MM.1S (cell line): ENCODE measurements at regions not wholly inside any gene's neighbourhood (a gene's known extent, or its start where the extent isn't known, plus 50 kb on each side); places are given as distances from the start of the nearest gene placed in this dataset.
A peak's percentile ranks its signal among the peaks of the same experiment; 100 is the strongest.

Source experiments
- DNase-seq: peaks from one replicate; pipeline ENCODE4 v3.0.0-alpha.2; 2015
- H2AFZ ChIP-seq: fragments of 300-600 bp; sonication (generic); 2 replicates; pipeline ENCODE4 v1.6.0; 2016; ENCODE audit warnings: antibody characterized with exemption, low read length
- H3F3A ChIP-seq: fragments of 300-600 bp; sonication (generic); 2 replicates; pipeline ENCODE4 v1.6.1; 2016; ENCODE audit warnings: mild to moderate bottlenecking, antibody characterized with exemption, low read length, moderate library complexity, mixed read lengths; ENCODE audit not compliant: insufficient read depth
- H3K27ac ChIP-seq: fragments of 300-600 bp; sonication (generic); 2 replicates; pipeline ENCODE4 v1.5.1; 2016; ENCODE audit warnings: mild to moderate bottlenecking, low read length
- H3K27me3 ChIP-seq: fragments of 300-600 bp; sonication (generic); replicated peaks from 2 replicates; pipeline ENCODE4 v1.6.0; 2016; ENCODE audit warnings: low read length; ENCODE audit not compliant: insufficient read depth
- H3K36me3 ChIP-seq: fragments of 300-600 bp; sonication (generic); replicated peaks from 2 replicates; pipeline ENCODE4 v1.6.1; 2016; ENCODE audit warnings: mild to moderate bottlenecking, low read length, mixed read lengths; ENCODE audit not compliant: insufficient read depth
- H3K4me1 ChIP-seq: fragments of 300-600 bp; sonication (generic); 2 replicates; pipeline ENCODE4 v1.6.1; 2016; ENCODE audit warnings: low read length, mixed read lengths
- H3K4me2 ChIP-seq: fragments of 300-600 bp; sonication (generic); 2 replicates; pipeline ENCODE4 v1.6.0; 2016; ENCODE audit warnings: low read depth, low read length
- H3K4me3 ChIP-seq: fragments of 300-600 bp; sonication (generic); 2 replicates; pipeline ENCODE4 v1.5.1; 2016; ENCODE audit warnings: low read length, mixed read lengths
- H3K79me2 ChIP-seq: fragments of 300-600 bp; sonication (generic); 2 replicates; pipeline ENCODE4 v1.6.1; 2016; ENCODE audit warnings: mixed run types, low read length, mixed read lengths
- H3K9ac ChIP-seq: fragments of 300-600 bp; sonication (generic); 2 replicates; pipeline ENCODE4 v1.6.1; 2016; ENCODE audit warnings: low read length, mixed read lengths
- H3K9me2 ChIP-seq: fragments of 300-600 bp; sonication (generic); replicated peaks from 2 replicates; pipeline ENCODE4 v1.6.1; 2016; ENCODE audit warnings: mild to moderate bottlenecking, low read length, mixed read lengths; ENCODE audit not compliant: insufficient read depth
- H3K9me3 ChIP-seq: fragments of 300-600 bp; sonication (generic); replicated peaks from 2 replicates; pipeline ENCODE4 v1.6.1; 2016; ENCODE audit warnings: mild to moderate bottlenecking, low read length, mixed read lengths; ENCODE audit not compliant: insufficient read depth
- H4K20me1 ChIP-seq: fragments of 300-600 bp; sonication (generic); 2 replicates; pipeline ENCODE4 v1.6.1; 2016; ENCODE audit warnings: mild to moderate bottlenecking, low read length, moderate library complexity, mixed read lengths; ENCODE audit not compliant: insufficient read depth
- EZH2 ChIP-seq: fragments of 300-600 bp; sonication (generic); optimal IDR thresholded peaks from 2 replicates; pipeline ENCODE3; 2017; ENCODE audit warnings: low read depth, mild to moderate bottlenecking, antibody characterized with exemption, low read length, mixed read lengths
- EZH2phosphoT487 ChIP-seq: fragments of 300-600 bp; sonication (generic); IDR thresholded peaks from 2 replicates; pipeline ENCODE4 v1.6.1; 2018; ENCODE audit warnings: antibody characterized with exemption, low read length
- TF ChIP-seq, protein P1 (sequence below): fragments of 300-600 bp; sonication (generic); IDR thresholded peaks from 2 replicates; pipeline ENCODE4 v1.5.1; 2016; ENCODE audit warnings: antibody characterized with exemption, low read length, mixed read lengths

DNA sequence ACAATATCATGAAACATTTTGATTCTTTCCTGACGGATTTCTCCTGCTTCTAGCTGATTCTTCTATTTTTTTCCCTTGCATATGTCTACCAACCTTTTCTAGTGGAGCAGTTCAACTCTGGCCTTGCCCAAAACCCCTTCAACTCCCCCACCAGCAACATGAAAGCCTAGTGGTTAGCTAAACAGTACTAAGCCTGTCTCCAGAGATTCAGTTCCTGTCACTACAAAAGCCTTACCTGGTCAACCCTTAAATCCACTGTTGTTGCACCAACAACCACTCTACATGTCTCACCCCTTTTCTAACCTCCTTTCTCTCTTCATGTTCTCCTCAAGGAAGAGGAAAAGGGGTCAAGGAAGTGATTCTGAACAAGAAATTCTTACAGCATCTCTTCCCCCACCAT, 74.8 kb upstream of the PIK3R1 start:
- H3K9me2 ChIP-seq: no peaks in the 10 kb centered on the region
- peak overlapping the region; percentile 83; the same call in 1 of the 2 replicates for H2AFZ ChIP-seq
- no peaks in the 10 kb centered on the region for H4K20me1 ChIP-seq
- H3K36me3 ChIP-seq: no peaks in the 10 kb centered on the region
- no peaks in the 10 kb centered on the region for H3K27me3 ChIP-seq
- H3K4me3 ChIP-seq: peak overlapping the region; percentile 19; the same call in 1 of the 2 replicates
- no peak for TF ChIP-seq EZH2phosphoT487
- TF ChIP-seq EZH2: no peak
- TF ChIP-seq, protein P1, sequence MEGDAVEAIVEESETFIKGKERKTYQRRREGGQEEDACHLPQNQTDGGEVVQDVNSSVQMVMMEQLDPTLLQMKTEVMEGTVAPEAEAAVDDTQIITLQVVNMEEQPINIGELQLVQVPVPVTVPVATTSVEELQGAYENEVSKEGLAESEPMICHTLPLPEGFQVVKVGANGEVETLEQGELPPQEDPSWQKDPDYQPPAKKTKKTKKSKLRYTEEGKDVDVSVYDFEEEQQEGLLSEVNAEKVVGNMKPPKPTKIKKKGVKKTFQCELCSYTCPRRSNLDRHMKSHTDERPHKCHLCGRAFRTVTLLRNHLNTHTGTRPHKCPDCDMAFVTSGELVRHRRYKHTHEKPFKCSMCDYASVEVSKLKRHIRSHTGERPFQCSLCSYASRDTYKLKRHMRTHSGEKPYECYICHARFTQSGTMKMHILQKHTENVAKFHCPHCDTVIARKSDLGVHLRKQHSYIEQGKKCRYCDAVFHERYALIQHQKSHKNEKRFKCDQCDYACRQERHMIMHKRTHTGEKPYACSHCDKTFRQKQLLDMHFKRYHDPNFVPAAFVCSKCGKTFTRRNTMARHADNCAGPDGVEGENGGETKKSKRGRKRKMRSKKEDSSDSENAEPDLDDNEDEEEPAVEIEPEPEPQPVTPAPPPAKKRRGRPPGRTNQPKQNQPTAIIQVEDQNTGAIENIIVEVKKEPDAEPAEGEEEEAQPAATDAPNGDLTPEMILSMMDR: no peak
- peak overlapping the region; percentile 30; the same call in 1 of the 2 replicates for H3K27ac ChIP-seq
- peaks cover 10% of the 10 kb centered on the region for H3F3A ChIP-seq
- H3K9ac ChIP-seq: no peak overlapping the region
- peaks cover 21% of the 10 kb centered on the region for H3K4me1 ChIP-seq
- no peak for DNase-seq
- no peaks in the 10 kb centered on the region for H3K9me3 ChIP-seq
- peak overlapping the region; percentile 69 for H3K4me2 ChIP-seq
- H3K79me2 ChIP-seq: no peaks in the 10 kb centered on the region

DNA sequence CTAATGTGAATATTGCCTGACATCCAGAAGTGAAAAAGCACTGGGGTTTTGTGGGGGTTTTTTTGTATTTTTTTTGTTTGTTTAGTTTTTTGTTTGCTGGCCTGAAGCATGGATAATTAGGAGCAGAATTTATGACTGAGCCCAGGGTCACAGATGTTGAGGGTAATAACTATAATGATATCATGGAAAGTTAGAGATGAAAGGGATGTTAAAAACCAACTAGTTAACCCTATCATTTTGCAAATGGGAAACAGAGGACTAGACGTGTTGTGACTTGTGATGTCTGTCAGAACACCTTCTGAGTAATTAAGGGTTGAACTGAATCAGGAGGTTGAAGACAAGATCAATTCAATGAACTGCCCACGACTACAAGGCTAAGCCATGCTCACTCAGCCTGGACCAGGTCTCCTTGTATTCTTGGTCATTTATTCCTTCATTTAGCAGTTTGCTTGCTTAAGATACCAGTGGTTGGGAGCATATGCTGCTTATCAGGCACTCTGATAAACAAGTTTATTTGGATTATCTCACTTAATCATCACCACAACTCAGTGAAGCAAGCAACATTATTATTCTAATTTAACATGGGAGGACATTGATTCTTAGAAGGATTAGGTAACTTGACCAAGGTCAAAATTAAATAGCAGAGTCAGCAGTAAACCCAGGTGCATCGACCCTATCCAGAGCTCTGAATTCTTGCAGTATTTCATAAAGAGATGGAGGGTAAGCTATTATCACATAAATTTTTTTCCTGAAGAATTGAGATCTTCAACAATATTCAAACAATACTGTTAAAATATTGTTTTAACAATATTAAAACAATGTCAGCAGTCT, 75.7 kb upstream of the PIK3R1 start:
- no peaks in the 10 kb centered on the region for H3K36me3 ChIP-seq
- no peaks in the 10 kb centered on the region for H3K9me2 ChIP-seq
- TF ChIP-seq EZH2 (no peak), EZH2phosphoT487 (no peak)
- TF ChIP-seq, protein P1: no peak

DNA sequence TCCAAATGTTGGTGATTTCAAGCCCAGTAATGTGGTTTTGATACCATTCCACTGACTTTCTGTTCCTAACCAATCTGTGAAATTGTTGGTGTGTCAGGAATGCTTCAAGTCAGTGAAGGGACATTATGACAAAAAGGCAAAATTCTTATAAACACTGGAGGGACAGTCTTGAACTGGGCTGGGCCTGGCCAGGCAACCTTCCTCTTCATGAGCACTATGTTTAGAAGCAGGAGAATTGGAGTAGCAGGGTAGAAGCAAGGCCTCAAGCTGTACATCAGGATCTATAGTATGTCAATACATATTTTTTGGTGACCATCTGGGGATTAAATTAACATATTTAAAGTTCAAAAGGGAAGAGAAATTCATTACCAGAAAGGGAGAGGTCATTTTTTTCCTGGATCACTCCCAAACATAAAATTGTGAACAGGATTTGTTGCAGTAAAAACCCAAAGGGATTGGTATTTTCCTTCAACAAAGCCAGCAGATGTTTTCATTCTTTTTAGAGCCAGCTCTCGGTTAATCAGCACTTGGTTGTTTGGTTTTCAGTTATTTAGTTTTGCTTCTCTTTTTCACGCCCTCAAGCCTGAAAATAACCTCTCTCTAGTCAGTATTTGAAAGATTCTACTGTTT, 77.9 kb upstream of the PIK3R1 start:
- Histone ChIP-seq H3K27me3 (no peaks in the 10 kb centered on the region), H3K4me2 (peak overlapping the region; percentile 38; the same call in 1 of the 2 replicates), H3K36me3 (no peaks in the 10 kb centered on the region), H3K9ac (no peak overlapping the region), H3K4me3 (no peak overlapping the region), H2AFZ (peak overlapping the region; percentile 5; the same call in 1 of the 2 replicates), H4K20me1 (no peaks in the 10 kb centered on the region), H3K79me2 (no peaks in the 10 kb centered on the region), H3F3A (peaks cover 10% of the 10 kb centered on the region), H3K27ac (no peak overlapping the region; the same call in 1 of the 2 replicates), H3K9me2 (no peaks in the 10 kb centered on the region), H3K9me3 (no peaks in the 10 kb centered on the region), H3K4me1 (peaks cover 21% of the 10 kb centered on the region)
- TF ChIP-seq EZH2 (no peak), EZH2phosphoT487 (no peak)
- TF ChIP-seq, protein P1: no peak
- DNase-seq: no peak

More for the DNA sequence above, 75.7 kb upstream of the PIK3R1 start:
- H4K20me1 ChIP-seq: no peaks in the 10 kb centered on the region
- H2AFZ ChIP-seq: no peak overlapping the region
- peaks cover 10% of the 10 kb centered on the region for H3F3A ChIP-seq
- H3K4me1 ChIP-seq: peaks cover 21% of the 10 kb centered on the region
- no peak overlapping the region for H3K9ac ChIP-seq
- no peak for DNase-seq
- no peak overlapping the region for H3K4me2 ChIP-seq
- no peak overlapping the region for H3K4me3 ChIP-seq
- no peak overlapping the region for H3K27ac ChIP-seq
- H3K27me3 ChIP-seq: no peaks in the 10 kb centered on the region
- no peaks in the 10 kb centered on the region for H3K9me3 ChIP-seq
- H3K79me2 ChIP-seq: no peaks in the 10 kb centered on the region
